ENCODE measurements at regions not wholly inside any gene's neighbourhood (a gene's known extent, or its start where the extent isn't known, plus 50 kb on each side); places are given as distances from the start of the nearest gene placed in this dataset.

DNA sequence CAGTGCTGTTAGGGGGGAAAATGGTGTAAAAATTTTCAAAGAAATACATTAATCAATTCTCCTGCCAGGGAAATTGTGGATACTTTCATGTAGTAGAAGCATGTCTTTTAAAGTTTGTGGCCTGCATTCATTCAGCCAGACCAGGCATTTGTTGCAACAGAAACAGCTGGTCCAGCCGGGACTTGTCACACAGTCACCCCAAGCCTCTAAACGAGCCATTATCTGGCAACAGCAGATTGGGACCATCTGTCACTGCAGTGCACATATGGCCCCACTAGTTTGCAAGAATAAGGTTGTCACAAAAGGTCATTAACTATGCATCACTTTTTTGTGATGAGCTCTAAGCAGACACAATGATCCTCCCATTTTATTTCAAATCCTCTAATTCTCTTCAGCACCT, 193.9 kb downstream of the PHLDA1 start:
- no peak overlapping the region for H2AFZ ChIP-seq
- H3K4me3 ChIP-seq = no peak overlapping the region
- no peak overlapping the region for H3K4me3 Mint-ChIP-seq
- H3K4me2 ChIP-seq = no peak overlapping the region
- TF ChIP-seq CREB1 (CRISPR knock-in tag; IDR thresholded peaks at IDR 0.05; ENCODE audit: low read depth) (no peak), STAT1 (IDR thresholded peaks at IDR 0.05; ENCODE audit: unreplicated experiment) (no peak), JUNB (IDR thresholded peaks at IDR 0.05; ENCODE audit: unreplicated experiment) (no peak), POLR2AphosphoS5 (IDR thresholded peaks at IDR 0.05; ENCODE audit: low read depth) (no peak), ZNF331 (CRISPR knock-in tag; IDR thresholded peaks at IDR 0.05; ENCODE audit: low read depth) (no peak), NANOG (IDR thresholded peaks at IDR 0.05; ENCODE audit: borderline replicate concordance) (no peak), EZH2 (IDR thresholded peaks at IDR 0.05; ENCODE audit: low read depth, unreplicated experiment) (no peak), ZNF114 (CRISPR knock-in tag; IDR thresholded peaks at IDR 0.05) (no peak), ZNF462 (CRISPR knock-in tag; IDR thresholded peaks at IDR 0.05) (no peak), EZH2phosphoT487 (IDR thresholded peaks at IDR 0.05; ENCODE audit: unreplicated experiment) (no peak)
- TF ChIP-seq, protein P1, sequence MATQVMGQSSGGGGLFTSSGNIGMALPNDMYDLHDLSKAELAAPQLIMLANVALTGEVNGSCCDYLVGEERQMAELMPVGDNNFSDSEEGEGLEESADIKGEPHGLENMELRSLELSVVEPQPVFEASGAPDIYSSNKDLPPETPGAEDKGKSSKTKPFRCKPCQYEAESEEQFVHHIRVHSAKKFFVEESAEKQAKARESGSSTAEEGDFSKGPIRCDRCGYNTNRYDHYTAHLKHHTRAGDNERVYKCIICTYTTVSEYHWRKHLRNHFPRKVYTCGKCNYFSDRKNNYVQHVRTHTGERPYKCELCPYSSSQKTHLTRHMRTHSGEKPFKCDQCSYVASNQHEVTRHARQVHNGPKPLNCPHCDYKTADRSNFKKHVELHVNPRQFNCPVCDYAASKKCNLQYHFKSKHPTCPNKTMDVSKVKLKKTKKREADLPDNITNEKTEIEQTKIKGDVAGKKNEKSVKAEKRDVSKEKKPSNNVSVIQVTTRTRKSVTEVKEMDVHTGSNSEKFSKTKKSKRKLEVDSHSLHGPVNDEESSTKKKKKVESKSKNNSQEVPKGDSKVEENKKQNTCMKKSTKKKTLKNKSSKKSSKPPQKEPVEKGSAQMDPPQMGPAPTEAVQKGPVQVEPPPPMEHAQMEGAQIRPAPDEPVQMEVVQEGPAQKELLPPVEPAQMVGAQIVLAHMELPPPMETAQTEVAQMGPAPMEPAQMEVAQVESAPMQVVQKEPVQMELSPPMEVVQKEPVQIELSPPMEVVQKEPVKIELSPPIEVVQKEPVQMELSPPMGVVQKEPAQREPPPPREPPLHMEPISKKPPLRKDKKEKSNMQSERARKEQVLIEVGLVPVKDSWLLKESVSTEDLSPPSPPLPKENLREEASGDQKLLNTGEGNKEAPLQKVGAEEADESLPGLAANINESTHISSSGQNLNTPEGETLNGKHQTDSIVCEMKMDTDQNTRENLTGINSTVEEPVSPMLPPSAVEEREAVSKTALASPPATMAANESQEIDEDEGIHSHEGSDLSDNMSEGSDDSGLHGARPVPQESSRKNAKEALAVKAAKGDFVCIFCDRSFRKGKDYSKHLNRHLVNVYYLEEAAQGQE (IDR thresholded peaks at IDR 0.05; ENCODE audit: unreplicated experiment) = no peak
- TF ChIP-seq, protein P2, sequence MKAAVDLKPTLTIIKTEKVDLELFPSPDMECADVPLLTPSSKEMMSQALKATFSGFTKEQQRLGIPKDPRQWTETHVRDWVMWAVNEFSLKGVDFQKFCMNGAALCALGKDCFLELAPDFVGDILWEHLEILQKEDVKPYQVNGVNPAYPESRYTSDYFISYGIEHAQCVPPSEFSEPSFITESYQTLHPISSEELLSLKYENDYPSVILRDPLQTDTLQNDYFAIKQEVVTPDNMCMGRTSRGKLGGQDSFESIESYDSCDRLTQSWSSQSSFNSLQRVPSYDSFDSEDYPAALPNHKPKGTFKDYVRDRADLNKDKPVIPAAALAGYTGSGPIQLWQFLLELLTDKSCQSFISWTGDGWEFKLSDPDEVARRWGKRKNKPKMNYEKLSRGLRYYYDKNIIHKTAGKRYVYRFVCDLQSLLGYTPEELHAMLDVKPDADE (IDR thresholded peaks at IDR 0.05) = no peak
- TF ChIP-seq, protein P3, sequence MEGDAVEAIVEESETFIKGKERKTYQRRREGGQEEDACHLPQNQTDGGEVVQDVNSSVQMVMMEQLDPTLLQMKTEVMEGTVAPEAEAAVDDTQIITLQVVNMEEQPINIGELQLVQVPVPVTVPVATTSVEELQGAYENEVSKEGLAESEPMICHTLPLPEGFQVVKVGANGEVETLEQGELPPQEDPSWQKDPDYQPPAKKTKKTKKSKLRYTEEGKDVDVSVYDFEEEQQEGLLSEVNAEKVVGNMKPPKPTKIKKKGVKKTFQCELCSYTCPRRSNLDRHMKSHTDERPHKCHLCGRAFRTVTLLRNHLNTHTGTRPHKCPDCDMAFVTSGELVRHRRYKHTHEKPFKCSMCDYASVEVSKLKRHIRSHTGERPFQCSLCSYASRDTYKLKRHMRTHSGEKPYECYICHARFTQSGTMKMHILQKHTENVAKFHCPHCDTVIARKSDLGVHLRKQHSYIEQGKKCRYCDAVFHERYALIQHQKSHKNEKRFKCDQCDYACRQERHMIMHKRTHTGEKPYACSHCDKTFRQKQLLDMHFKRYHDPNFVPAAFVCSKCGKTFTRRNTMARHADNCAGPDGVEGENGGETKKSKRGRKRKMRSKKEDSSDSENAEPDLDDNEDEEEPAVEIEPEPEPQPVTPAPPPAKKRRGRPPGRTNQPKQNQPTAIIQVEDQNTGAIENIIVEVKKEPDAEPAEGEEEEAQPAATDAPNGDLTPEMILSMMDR (conservative IDR thresholded peaks at IDR 0.05; ENCODE audit: low read depth in 2 of 2) = no peak
- no peaks in the 10 kb centered on the region for H3F3A ChIP-seq (replicated peaks; ENCODE audit: low read depth)
- no peaks in the 10 kb centered on the region for H4K20me1 ChIP-seq (replicated peaks; ENCODE audit: insufficient read depth)
- ATAC-seq (no peak), DNase-seq (ENCODE audit: low spot score) (no peak)
- H3K36me3 ChIP-seq (ENCODE audit: insufficient read depth) = no peaks in the 10 kb centered on the region
- H3K27me3 ChIP-seq (ENCODE audit: insufficient read depth) = no peaks in the 10 kb centered on the region
- no peaks in the 10 kb centered on the region for H3K79me2 ChIP-seq (replicated peaks; ENCODE audit: insufficient read depth)
- H3K4me1 ChIP-seq (ENCODE audit: insufficient read depth) = no peaks in the 10 kb centered on the region
- no peaks in the 10 kb centered on the region; the same call in 2 of the 3 replicates for H3K9me3 Mint-ChIP-seq
- H3K27ac Mint-ChIP-seq = no peak overlapping the region
- H3K9me2 ChIP-seq (ENCODE audit: insufficient read depth) = no peaks in the 10 kb centered on the region
- no peak overlapping the region for H3K27ac ChIP-seq (ENCODE audit: low read depth)
- H3K27me3 Mint-ChIP-seq (ENCODE audit: insufficient read depth, low read depth, poor library complexity) = no peaks in the 10 kb centered on the region
- no peaks in the 10 kb centered on the region for H3K4me1 Mint-ChIP-seq
- no peaks in the 10 kb centered on the region for H3K36me3 Mint-ChIP-seq (ENCODE audit: low read depth)

Data from GM23338 (cell line).